GM03348 (cell line): ENCODE measurements at regions not wholly inside any gene's neighbourhood (a gene's known extent, or its start where the extent isn't known, plus 50 kb on each side); places are given as distances from the start of the nearest gene placed in this dataset.
"Not testable (repeated sequence)": the region's sequence is repeated elsewhere in the genome, so short reads cannot be mapped to it uniquely, and the experiment has no call there.

Experiments used
- DNase-seq: peaks from one replicate; pipeline ENCODE4 v3.0.0; 2012; ENCODE audit warnings: low spot score

DNA sequence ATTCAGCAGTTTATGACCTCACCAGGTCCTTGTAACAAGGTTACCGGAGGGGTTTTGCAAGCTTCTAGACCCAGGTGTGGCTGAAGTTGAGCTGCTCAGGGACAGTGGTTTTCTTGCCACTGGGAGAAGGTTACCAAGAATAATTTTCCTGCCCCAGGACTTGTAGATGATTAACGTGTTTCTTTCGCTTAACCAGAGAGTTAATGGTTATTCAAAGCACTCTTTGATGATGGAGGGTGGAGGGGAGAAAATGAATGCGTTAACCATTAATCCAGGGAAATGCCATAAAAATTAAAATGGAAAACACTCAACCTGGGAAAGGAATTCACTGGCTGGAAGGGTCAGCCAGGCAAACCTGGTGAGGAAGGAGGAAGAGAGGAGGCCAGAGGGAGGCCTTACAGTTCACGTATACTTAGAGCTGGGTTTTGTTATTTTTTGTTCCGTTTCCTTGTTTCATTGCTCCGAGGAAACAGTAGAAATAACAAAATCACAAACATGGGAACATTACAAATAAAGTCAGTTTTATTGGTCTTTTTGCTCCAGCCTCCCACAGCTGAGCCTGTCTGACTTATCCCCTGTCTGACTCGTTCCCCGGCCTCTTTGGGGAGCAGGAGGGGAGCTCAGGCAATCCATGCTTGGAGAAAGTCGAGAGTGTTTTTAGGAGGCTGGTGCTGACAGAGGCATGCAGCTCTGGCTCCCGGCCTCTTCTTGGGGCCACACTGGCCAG is 207.5 kb upstream of the IRF2BP2 start:
- DNase-seq: not testable (repeated sequence)

DNA sequence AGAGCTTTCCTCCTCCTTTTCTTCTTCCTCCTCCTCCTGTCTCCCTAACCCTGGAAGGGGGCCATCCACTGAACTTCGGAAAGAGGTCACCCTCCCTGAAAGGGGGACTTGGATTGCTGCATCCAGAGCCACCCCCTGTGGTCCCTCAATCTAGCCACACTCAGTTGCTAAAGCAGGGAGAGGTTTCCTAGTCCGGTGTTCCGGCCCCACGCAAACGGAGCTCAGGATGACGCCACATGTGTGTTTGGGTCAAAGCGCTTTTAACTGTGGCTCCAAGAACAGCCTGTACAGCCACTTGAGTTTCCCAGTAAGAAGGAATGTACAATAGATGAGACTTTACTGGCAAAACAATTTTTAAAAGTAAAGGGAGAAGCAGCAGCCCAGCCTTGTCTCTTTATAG is 206.9 kb upstream of the IRF2BP2 start:
- not testable (repeated sequence) for DNase-seq

GRCh38 chr1:234816186-234816851 is 206.3 kb upstream of the IRF2BP2 start:
- not testable (repeated sequence) for DNase-seq

DNA sequence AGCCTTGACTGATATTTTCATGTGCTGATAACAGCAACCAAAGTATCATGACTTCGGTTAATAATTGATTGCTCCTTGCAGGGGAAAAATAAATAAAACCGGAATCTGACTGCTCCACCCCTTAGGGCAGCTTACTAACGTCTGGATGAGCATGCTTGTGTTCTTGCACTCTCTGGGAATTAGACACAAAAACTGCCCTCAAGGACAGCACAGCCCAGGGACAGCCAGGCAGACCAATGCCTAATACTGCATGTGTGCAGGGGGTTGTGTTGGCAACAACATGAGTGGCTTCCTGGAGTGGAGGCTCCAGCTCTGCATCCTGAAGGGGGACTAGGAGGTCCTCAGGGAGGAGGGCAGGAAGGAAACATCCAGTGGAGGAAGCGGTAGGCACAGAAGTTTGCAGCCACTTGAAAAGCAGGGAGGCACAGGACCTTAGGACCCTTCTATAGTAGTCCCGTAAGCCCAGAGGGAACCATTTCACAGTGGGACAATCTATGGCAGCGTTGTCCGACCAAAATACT is 205.4 kb upstream of the IRF2BP2 start:
- DNase-seq: not testable (repeated sequence)

DNA sequence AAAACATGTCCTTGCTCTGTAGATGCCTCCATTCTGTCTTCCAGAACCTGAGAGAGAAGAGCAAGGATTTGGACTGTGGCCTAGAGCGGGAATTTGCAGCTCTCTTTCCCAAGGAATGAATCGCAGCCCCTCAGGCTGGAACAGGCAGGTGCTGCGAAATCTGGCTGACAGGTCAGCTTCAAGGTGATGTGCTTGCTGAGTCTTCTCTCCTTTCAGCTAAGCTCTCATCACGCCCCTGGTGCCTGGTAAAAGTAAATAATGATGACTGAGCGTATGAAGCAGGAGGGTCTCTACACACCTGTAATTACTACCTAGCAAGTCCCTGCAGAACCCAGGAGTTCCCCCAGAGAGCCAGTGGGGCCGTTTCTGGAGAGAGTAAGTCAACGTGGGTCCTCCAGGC is 204.3 kb upstream of the IRF2BP2 start:
- not testable (repeated sequence) for DNase-seq

DNA sequence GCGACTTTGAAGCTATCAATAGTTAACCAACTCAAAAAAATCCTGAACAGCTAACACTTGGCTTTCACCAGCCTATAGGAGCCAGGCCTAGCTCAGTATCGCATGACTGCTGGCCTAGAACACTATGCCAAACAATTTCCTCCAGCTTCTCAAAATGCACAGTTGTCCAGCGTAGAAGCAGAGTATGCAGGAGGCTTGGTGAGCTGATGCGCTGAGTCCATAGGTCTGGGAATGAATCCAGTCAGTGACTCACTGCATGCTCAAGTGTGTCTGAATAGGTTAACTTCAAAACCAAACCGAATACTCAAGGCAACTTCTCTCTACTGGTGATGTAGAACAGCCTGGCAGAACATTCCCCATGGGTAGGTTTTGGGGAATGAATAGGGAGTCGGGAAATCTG is 201.8 kb upstream of the IRF2BP2 start:
- DNase-seq: not testable (repeated sequence)

DNA sequence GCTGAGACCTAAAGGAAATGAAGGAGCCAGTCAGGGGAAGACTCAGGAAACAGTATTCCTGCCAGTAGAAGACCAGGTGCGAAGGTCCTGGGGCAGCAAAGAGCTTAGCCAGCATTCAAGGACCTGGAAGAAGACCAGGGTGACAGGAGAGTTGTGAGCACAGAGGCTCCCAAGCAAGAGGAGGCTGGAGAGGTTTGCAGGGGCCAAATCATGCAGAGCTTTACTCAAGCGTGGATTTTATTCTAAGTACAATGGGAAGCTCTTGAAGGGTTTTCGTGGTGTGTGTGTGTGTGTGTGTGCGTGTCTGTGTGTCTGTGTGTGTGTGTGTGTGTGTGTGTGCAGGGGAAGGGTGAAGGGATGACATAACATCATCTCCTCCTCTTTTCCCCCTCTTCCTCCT is 200.7 kb upstream of the IRF2BP2 start:
- not testable (repeated sequence) for DNase-seq

GRCh38 chr1:234809854-234810245 is 199.9 kb upstream of the IRF2BP2 start:
- not testable (repeated sequence) for DNase-seq

DNA sequence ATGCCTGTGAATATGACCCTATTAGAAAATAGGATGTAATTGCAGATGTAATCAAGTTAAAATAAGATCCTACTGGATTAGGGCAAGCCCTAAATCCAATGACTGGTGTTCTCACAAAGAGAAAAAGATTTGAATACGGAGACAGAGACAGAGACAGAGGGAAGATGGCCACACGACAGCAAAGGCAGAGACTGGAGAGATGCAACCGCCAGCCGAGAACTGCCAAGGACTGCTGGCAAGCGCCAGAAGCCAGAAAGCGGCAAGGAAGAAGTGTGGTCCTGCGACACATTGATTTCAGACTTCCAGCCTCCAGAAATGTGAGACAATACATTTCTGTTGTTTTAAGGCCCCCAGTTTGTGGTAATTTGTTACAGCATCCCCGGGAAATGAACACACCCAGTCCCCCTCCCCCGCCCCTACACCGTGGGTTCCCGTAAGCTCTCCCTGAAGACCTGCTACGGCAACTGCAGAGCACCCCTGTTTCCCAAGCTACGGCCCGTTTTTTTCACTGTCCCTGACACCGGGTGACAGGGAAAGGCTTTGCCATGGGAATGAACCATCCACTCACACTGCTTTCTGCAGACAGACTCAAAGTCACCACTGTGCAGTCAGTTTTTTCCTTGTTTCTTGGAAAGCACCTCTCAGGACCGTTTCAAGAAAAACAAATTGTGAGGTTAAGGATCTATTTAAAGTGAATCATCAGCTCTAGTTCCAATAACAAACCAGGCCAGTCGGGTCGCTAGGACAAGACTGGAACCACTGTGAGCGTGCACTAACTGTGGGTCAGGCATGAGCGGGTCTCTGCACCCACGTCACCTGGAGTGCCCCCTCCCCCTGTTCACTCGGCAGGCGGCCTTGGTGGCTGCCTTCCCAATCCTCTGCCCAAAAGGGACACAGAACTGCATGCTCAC is 199.2 kb upstream of the IRF2BP2 start:
- not testable (repeated sequence) for DNase-seq

DNA sequence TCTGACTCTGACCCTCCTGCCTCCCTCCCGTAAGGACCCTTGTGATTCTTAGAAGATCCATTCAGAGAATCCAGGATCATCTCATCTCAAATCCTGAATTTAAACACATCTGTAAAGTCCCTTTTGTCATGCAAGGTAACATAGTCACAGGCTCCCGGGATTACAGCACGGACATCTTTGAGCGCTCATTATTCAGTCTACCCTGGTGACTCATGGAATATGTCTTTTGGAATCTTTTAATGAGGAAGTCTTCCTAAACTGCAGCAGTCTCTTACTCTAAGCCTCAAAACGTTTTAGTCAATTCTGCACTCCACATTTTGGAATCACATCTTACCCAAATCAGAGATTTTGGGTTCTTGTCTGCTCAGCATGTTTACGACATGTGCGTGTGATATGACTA is 198.5 kb upstream of the IRF2BP2 start:
- not testable (repeated sequence) for DNase-seq

DNA sequence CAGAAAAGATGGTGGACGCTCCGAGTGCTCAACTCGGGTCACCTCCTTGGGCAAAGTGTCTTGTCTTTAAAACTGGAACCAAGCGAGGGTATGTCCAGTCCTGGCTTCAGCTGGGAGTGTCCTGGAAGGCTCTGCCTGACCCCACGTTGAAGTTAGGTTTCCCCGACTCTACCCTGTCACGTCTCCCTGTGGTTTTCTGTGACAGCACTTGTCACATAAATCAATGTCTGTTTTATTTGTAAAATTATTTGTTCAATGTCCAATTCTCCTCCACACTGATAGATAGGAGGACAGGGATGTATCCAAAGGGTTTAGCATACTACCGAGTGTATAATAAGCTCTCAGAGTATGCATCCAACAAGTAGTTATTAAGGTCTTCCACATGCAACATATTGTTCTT is 197.7 kb upstream of the IRF2BP2 start:
- not testable (repeated sequence) for DNase-seq

GRCh38 chr1:234802586-234802985 is 192.6 kb upstream of the IRF2BP2 start:
- not testable (repeated sequence) for DNase-seq

DNA sequence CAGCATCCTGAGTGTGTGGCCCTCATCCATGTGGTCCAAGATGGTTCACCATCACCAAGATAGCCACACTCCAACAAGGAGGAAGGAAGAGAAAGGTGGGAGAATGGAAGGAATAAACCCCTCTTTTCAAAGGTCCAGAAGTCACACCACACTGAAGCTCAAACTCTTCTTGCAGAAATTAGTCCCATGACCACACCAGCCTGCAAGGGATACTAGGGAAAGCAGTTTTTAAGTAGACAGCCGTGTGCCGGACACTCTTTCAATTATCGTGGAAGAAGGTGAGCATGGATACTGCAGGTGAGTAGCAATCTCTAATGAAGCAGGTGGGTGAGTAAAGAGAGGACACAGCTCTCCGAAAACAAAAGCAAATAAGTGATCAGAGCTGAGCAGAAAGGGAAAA is 191.7 kb upstream of the IRF2BP2 start:
- not testable (repeated sequence) for DNase-seq

GRCh38 chr1:234801147-234801546 is 191.2 kb upstream of the IRF2BP2 start:
- not testable (repeated sequence) for DNase-seq

DNA sequence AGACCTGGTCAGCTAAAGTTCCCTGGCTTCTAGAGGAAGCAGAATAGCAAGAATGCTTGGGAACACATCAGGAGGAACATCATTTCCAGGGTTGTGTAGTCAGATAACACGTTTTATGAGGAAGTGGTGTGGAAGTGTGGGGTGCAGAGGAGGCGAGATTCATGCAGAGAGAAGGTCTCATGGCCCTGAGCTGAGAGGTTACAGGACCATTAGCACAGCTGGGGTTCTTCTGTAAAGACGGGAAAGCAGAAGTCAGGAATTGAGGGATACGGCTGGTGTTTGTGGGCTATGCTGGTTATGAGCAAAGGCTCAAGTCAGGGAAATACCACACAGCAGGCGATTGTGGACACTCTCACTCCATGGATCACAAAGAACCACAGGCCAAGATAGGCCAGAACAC is 190.6 kb upstream of the IRF2BP2 start:
- DNase-seq: not testable (repeated sequence)

DNA sequence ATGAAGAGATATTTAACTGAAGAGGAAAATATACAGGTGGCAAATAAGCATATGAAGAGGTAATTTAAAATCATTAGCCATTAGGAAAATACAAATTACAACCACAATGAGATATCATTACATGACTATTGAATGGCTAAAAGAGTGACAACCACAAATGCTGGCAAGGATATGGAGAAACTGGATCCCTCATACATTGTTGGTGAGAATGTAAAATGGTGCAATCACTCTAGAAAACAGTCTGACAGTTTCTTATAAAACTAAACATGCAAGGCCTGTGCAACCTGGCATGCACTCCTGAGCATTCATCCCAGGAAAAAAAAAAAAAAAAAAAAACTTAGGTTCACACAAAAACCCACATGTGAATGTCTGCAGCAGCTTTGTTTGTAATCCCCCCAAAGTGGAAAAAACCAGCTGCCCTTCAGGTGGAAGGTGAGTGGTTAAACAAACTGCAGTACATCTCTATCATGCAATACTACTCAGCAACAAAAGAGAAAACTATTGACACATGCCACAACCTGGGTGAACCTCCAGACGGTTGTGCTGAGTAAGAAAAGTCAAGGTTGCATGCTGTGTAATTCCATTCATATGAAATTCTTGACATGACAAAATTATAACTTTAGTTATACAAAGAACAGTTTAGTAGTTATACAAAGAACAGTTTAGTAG is 189.2 kb upstream of the IRF2BP2 start:
- not testable (repeated sequence) for DNase-seq

GRCh38 chr1:234797216-234797615 is 187.2 kb upstream of the IRF2BP2 start:
- not testable (repeated sequence) for DNase-seq

- DNase-seq: not testable (repeated sequence)
These were observed 186.4 kb upstream of the IRF2BP2 start for GRCh38 chr1:234796438-234796792.

GRCh38 chr1:234795711-234796437 is 185.9 kb upstream of the IRF2BP2 start:
- DNase-seq: peak; percentile 69

DNA sequence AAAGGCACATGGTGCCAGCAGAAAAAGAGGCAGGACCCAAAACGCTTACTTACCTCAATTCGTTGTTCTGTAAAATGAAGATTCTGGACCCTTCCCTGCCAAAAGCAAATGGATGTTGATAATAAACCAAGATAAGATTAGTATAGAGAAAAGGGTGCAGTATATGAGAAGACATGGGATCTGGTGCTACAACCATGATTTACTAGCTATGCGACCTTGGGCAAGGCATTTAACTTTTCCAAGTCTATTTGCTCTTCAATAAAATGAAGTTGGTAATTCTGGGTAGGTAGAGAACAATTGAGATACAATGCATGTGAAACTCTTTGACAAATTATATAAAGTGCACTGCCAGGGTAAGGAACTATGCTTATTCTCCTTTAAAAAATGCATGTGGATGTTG is 185.0 kb upstream of the IRF2BP2 start:
- not testable (repeated sequence) for DNase-seq

DNA sequence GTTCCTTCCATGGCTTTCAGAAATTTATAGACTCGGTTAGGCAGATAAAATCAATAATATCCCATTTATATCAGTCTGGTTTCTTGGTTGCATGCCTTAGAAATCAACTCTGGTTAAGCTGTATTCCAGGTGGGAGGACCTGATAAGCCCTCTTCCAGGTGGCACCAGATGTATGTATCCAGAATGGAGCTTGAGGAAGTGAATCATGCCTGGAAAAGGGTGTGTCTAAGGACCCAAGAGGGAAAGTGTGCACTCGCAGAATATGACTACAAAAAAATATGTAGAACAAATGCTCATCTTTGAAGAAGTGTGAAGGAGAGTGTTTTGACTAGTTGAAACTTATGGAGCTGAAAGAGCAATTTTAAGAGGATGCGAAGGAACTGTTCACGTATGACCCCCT is 184.5 kb upstream of the IRF2BP2 start:
- not testable (repeated sequence) for DNase-seq
